Heart left ventricle (tissue), 13 donors: ENCODE measurements at regions not wholly inside any gene's neighbourhood (a gene's known extent, or its start where the extent isn't known, plus 50 kb on each side); places are given as distances from the start of the nearest gene placed in this dataset.

ENCODE experiments used
- CTCF ChIP-seq, 12 donors: fragments of 200-600 bp; sonication (generic) in 4 of 12; IDR thresholded peaks; one replicate each; pipeline versions ENCODE4 v1.5.0 to v1.8.0; 2018 to 2022; ENCODE audit warnings: antibody characterized with exemption in 12 of 12, mild to moderate bottlenecking in 5 of 12
- POLR2A ChIP-seq, 2 donors: fragments of 450-650 bp; IDR thresholded peaks; one replicate each; pipeline ENCODE4 v1.6.1; 2017; ENCODE audit warnings: antibody characterized with exemption in 2 of 2, mild to moderate bottlenecking in 2 of 2, moderate library complexity in 2 of 2
- donor health status: ischemic (EF 13 %, LVEDD 7.1; RV severe dilation, severe dysfunction).
- donor health status: DM: no; HTN: yes; CAD: no.
- donor health status: DM: no; HTN: no; CAD: no.
- donor health status: ischemic (EF 25% LVEDD 6.9; RV normal size, moderate dysfunction).
- donor health status: ischemic (EF 25% LVEDD 5.7; RV mildly dilated, moderate dysfunction).
- donor health status: ischemic (EF 35%, LVEDD 5.7; RV mildly dilated, moderate dysfunction).
- donor health status: nonischemic (EF 11% LVEDD 7.7; RV severe dilation, severe dysfunction).
- donor health status: DM: yes; HTN: yes; CAD: no.
- donor health status: PGD.
- donor health status: ischemic (EF 29% LVEDD 5.4; RV normal size, mild dysfunction).
- donor health status: nonischemic (EF 23%, LVEDD 6.1; RV moderate dilation, normal function).

- no peak for TF ChIP-seq CTCF (IDR thresholded peaks at IDR 0.05)
- TF ChIP-seq POLR2A (IDR thresholded peaks at IDR 0.05), result no peak
These were observed 632.6 kb downstream of the PTPRU start for GRCh38 chr1:29868944-29869343.
